ENCODE measurements at regions not wholly inside any gene's neighbourhood (a gene's known extent, or its start where the extent isn't known, plus 50 kb on each side); places are given as distances from the start of the nearest gene placed in this dataset.

DNA sequence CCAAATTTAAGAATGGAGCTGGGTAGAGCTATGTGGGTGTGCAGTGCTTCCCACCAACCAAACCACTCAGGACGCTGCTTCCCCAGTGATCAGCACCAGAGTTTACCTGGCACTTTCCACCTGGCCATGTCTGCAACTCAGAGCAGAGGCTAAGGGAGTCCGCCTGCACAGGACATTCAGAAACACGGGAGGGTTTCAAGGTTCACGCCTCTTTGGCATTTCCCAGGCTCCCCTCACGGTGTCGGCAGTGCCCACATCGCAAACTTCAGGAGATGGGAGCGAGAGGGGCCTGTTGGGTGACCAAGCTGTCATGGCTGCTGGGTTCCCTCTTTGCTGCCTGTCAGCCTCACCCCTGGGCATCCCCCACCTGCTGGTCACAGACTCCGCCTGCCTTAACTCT lies 161.5 kb downstream of the NXNL2 start:
- DNase-seq: no peak

DNA sequence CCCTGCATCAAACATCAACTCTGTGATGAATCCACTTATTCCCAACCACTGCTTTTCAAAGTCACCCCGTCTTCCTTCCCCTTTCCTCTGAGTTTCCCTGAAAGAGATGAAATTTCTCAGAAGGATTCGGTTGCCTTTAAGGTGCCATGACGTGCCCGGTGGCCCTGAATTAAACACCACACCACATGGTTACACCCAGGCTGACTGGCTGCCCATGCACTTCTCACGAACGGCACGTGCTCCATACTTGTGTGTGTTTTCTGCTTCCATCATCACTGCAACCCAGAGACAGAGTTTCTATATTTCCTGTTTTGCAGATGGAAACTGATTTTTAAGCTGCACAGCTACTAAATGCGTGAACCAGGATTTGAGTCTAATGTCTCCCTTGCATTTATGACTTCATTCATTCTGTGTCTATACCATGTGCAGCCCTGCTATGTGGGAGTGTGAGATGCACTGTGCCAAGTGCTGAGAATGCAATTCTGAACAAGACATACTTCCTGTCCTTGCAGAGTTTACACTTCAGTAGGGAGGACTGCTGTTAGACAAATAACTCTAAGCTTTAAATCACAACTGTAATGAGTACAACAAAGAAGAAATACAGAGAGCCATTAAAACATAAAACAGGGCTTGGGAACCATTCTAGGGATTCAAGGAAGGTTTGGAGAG lies 162.9 kb downstream of the NXNL2 start:
- DNase-seq: no peak

DNA sequence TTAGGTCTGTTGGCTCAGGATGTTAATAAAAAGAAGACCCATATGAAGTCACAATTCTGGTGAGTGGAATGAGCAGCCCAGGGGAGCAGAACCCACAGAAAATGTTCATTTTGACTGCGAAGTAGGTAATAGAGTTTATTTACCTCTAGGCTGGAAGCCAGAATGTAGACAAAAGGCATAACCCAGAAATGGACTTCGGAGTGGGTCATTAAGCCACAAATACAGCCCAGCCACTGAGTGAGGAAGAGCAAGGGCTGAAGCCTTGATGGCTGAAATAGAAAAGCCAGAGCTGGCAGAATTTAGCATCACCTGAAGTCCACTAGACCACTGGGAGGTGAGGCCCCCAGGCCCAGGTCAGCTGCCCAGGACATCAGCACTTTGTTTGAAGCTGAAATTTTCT lies 168.0 kb downstream of the NXNL2 start:
- no peak for DNase-seq

DNA sequence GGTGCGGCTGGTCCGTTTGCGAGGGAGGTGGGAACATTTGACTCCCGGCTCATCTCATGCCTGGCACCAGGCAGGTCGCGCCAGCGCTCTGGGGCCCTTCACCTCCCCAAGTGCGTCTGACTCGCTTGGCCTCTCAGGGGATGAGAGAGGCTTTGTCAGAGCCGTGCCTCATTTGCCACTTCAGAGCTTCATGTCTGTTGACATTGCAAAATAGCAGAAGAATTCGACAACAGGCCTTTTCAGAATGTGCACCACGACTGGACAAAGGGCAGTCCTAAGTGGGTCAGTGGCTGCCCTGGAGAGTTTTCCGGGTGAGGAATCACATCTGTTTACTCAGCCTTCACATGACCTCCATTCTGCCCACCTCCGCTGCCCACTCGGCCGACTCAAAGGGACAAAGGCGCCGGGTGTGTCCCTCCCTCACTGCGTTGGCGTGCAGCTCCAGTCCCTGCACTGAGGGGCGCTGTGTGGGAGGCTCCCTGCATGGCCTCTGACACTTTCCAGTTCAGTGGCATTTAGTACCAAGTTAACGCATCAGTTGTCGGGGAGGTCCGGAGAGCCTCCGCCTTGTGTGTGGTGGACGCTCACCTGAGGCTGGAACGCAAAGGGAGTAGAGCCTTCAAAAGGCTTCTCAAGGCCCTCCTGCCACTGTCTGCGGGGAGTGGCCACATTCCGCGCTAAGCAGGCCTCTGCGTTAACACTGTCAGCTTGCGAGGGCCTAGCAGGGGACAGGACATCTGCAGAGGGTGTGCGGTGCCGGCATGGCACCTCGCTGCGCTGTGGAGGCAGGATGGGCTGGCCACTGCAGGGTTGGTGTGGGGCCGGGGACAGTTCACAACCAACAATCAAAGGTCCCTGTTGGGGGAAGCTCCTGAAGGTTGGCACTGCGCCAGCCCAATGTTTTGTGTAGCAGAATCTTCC lies 171.5 kb downstream of the NXNL2 start:
- DNase-seq: no peak

DNA sequence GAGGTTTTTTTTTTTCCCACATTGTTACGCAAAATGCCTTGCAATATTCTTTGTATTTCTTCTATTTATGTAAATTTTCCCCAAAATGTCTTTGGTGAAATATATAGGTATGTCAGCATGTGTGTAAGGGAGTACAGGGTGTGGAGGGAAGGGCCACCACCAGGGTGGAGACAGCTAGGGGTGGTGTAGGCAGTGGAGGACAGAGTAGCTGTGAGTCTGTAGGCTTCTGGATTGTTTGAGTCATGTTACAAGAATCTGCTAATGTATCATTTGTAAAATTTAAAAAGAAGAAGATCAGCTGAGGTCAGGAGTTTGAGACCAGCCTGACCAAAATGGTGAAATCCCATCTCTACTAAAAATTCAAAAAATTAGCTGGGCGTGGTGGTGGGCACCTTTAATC lies 175.5 kb downstream of the NXNL2 start:
- DNase-seq: no peak

DNA sequence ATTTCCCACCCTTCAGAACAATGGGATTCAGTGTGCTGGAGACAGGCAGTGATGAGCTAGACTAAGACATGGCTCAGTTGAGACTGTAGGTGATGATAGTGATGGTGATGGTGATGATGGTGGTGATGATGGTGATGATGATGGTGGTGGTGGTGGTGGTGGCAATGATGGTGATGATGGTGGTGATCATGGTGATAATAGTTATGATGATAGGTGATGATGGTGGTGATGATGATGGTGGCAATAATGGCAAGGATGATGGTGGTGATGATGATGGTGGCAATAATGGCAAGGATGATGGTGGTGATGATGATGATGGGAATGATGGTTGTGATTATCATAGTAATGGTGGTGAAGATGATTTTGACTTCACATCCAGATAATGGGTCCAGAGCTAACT lies 176.7 kb downstream of the NXNL2 start:
- DNase-seq: no peak

DNA sequence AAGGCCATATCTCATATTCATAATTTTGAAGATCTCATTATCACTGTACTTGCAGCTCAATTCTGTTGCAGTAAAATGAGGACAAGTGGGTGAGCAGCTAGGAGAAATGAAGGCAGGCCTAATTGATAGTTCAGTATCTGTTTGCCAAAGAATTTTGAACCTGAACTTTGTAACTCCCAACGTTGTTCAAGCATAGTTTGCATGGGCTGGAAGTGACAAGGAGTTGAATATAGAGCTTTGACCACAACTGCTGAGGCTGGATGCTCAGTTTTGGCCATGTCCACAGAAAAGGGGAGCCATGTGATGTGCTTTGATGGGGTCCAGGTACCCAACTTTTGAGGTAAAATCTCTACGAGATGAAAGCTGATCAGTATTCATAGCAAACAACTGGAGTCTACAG lies 177.5 kb downstream of the NXNL2 start:
- DNase-seq: no peak

DNA sequence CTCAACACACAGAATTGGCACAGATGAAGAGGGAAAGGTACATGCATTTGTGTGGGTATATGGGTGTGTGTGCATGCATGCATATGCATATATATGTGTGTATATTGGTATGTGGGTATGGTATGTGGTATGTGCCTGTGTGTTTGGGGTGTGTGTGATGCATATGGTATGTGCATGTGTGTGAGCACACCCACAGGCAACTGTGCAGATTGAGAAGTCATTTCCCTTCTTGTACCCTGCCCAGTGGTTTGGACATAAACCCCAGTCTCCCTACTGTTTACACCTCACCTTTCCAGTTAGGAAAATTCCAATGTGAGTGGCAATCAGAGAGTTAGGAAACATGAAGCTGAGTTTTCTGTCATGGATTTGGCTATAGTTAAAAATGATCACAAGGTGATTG lies 178.0 kb downstream of the NXNL2 start:
- DNase-seq: no peak

DNA sequence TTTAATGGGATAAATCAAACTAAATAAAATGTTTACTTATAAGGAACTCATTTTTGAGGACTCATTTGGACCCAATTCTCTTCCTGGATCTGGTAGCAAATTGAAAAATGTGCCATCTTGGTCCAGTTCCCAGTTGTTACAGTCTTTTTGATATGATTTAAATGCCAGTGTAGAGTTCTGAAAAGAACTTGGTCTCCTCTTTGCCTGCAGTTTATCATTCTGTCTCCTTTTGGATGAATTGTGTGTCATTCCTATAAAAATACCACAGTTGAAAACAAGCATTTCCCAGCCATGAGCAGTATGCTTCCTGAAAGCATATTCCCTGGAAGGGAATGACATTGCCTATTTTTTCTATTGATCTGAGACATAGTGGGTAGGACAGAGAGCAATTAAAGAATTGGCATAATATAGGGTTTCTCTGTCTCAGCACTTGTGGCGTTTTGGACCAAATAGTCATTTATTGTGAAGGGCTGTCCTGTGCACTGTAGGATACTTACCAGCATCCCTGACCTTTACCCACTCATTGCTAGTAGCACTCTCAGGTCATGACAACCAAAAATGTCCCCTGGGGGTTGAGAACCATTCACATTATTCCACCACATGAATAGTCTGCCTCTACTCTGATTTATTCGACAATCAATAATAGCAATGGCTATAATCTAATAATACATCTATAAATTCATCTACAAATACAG lies 181.8 kb downstream of the NXNL2 start:
- no peak for DNase-seq

DNA sequence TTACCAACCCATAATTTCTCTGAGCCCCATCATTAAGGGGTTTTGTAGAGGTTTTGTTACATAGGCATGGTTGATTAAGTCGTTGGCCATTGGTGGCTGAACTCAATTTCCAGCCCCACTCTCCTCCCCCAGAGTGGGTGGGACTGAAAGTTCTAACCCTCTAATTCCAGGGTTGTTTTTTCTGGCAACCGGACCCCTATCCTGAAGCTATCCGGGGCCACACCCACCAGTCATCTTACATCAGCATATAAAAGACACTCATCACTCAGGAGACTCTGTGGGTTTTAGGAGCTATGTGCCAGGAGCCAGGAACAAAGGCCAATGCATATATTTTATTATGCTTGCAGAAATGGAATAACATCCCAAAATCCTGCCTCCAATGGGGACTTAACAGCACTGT lies 186.0 kb downstream of the NXNL2 start:
- DNase-seq: no peak

DNA sequence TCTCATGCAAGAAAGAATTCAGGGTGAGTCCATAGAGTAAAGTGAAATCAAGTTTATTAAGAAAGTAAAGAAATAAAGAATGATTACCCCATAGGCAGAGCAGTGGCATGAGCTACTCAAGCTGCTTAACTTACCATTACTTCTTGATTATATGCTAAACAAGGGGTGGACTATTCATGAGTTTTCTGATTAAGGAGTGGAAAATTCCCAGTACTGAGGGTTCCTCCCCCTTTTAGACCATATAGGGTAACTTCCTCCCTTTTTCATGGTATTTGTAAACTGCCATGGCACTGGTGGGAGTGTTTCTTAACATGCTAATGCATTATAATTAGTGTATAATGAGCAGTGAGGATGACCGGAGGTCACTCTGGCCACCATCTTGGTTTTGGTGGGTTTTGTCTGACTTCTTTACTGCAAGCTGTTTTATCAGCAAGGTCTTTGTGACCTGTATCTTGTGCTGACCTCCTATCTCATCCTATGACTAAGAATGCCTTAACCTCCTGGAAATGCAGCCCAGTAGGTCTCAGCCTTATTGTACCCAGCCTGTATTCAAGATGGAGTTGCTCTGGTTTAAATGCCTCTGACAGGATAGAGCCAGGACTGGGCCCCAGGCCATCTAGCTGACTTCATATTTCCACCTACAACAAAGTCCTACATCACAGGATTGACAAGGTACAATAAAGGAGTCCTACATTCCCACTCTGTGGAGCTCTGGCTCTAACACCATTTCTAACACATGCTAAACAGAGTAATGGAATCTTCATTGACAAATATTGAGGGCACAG lies 186.7 kb downstream of the NXNL2 start:
- DNase-seq: no peak

DNA sequence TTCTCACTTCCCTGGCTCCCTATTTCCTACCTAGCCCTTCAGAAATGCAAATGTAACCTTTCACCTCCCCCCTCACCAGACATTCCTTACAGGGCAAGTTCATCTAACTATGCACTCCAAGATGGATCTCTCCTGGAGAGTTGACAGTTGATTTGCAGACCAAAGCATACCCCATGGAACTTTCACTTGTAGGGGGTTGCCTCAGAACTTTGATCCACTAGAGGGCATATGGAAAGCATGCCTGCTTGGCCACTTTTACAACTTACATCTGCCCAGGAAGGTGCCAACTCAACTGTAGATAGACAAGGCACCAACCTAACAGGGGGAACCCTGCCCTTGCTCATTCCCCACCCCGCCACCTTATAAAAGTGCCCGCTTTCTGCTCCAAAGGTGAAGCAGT lies 187.8 kb downstream of the NXNL2 start:
- DNase-seq: no peak

DNA sequence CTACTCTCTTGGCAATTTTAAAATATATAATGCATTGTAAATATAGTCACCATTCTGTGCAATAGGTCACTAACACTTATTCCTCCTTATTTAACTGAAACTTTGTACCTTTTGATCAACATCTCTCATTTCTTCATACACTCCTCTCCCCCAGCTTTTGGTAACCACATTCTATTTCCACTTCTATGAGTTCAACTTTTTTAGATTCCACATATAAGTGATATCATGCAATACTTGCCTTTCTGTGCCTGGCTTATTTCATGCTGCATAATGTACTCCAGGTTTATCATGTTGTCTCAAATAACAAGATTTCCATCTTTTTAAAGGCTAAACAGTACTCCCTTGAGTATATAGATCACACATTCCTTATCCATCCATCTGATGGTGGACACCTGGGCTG lies 188.8 kb downstream of the NXNL2 start:
- no peak for DNase-seq

DNA sequence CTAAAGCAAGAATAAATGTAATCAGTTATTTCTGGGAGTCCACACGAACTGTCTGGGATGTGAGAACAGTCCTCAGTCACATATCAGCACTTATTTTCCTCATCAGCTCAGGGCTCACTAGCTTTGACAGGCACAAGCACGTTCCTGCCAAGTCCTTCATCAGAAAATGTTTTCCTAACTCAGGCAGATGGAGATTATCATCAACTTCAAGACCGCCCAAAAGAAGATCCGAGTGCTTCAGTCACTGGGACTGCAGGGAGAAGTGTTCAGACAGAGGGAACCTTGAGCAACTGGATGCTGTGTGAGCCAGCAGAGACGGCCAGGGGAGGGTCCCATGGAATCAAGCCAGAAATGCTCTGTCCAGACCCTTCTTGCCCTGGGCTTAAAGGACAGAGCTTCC lies 189.4 kb downstream of the NXNL2 start:
- no peak for DNase-seq

DNA sequence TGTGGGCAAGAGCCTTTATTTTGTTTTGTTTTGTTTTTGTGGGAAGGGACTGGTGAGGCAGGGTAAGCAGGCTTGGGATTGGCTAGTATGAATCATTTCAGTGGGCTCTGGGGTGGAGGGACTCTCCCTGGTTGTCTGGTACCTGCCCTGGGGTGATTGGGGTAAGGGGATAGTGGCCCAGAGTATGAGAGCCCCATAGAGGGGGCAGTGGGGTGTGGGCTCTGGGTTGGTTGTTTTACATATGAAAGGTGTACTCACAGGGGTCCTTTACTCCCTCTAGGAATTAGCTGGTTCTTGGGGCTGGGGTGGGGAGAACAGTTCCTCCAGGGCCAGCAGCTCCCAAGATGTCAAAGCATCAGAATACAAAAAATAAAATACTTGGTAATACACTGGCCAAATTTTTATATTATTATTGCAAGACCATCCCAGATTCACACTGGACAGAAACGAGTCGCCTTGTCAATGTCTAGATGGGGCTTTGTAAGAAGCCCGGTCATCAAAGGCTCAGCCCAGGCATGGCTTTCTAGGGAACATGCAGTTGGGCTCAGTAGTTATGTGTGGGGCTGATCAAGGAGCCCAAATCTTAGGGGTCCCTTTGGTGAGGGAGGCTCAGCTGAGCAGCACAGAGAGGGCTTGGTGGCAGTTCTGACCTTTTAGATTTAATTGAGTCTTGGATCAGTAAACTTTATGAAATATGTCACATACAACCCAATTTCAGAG lies 190.5 kb downstream of the NXNL2 start:
- no peak for DNase-seq

DNA sequence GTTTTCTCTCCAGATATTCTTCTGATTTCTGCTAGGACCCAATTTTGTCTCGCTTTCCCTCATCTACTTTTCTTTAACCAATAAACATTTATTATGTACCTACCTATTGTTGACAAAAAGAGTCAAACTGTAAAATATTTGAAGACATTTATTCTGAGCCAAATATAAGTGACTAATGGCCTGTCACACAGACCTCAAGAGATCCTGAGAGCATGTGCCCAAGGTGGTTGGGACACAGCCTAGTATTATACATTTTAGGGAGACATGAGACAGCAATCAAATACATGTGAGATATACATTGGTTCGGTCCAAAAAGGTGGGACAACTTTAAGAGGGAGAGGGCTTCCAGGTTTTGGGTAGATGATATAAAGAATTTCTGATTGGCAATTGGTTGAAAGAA lies 191.8 kb downstream of the NXNL2 start:
- DNase-seq: no peak

DNA sequence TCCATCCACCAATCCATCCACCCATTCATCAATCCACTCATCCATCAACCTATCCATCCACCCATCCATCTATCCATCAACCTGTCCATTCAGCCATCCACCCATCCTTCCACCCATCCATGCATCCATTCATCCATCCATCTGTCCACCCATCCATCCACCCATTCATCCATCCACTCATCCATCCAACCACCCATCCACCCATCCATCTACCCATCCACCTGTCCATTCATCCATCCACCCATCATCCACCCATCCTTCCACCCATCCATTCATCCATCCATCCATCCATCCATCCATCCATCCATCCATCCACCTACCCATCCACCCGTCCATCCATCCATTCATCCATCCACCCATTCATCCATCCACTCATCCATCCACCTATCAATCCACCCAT lies 195.8 kb downstream of the NXNL2 start:
- no peak for DNase-seq

DNA sequence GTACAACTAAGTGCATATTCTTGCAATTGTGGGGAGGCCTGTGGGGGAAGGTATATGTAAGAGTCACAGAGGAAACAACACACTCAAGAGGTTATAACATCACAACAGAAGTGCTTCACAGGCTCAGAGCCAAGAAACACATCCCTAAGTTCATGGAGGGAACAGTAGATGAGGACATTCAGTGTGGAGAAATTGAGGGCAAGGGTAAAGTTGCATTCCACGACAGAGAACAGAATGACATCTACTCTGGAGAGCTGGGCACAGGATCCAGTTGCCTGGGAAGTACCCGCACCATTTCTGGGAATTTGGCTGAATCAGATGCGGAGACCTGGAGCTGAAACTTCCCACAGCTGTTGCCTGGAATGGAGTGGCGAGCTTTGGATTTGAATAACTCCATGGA lies 197.2 kb downstream of the NXNL2 start:
- DNase-seq: no peak

DNA sequence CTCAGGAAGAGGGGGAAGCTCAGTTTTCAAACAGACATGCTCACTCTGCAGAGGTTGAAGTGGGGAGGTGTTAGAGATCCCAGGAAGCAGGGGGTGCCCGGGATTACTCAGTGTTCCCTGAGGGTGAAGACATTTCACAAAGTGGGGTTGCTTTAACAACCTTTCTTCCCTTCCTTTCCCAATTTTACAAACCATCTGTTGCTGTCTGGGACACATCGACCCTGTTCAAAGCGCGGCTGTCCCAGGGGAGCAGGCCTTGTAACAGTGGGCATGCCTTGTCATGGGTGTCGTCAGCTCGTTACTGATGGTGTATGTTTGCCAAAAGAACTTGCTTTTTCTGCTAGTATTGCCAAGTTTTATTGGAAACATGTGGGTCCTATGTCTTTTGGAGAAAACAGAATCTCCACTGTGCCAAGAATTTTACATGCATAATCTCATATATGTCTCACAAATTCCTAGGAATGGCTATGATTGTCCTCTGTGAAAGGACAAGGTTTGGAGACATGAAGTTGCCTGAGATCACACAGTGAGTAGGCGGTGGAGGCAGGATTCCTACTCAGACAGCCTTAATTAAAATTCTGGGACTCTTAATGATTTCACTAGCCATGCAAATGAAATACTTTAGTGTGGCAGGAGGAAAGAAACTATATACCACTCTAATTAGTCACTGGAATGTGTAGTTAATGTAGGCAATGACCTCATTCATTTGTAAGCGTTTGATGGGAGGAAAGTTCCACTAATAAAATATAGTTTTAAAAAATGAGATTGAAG lies 198.9 kb downstream of the NXNL2 start:
- DNase-seq: no peak

DNA sequence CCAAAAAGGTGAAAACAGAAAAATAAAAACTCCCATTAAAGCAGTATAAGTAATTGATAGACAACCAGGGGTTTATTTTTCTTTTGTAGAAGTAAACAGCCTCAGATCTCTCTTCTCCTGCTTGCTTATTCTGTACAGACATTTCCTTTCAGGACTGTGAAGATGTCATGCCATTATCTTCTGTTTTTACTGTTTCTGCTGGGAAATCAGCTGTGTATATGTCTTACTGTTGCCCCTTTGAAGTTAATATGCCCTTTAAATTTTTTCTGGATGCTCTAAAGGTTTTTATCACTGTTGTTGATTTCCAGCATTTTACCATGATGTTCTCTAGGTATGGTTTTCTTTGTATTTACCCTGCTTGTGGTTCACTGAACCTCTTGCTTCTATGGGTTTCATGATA lies 199.5 kb downstream of the NXNL2 start:
- no peak for DNase-seq

DNA sequence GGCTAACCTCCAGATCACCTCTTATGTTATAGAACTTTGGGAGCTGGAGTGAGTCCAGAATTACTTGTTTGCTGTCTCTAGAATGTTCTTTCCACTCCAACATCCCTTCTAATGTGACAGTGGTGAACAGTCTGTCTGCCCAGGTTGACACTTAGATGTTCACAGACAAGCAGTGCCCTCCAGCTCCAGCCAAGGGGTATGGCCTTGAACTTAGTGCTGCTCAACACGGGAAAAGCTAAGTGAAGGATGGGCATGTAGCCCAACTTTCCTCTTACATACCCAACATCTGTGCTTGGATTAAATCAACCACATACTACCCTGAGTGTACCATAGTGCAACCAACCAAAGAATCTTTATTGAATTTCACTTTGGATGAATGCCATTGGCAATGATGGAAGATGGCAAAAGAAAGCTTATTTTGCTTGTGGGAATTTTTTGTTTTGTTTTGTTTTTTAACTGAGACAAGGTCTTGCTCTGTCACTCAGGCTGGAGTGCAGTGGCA lies 201.2 kb downstream of the NXNL2 start:
- DNase-seq: no peak
